Umbilical cord (tissue), 1 donor: ENCODE measurements at regions not wholly inside any gene's neighbourhood (a gene's known extent, or its start where the extent isn't known, plus 50 kb on each side); places are given as distances from the start of the nearest gene placed in this dataset.

ENCODE experiments used
- DNase-seq: peaks from one replicate; pipeline ENCODE4 v3.0.0-alpha.2; 2015; ENCODE audit warnings: low spot score

- DNase-seq, result no peak
Observed at GRCh38 chr1:22375601-22376000, 76.0 kb upstream of the ZBTB40 start.

- DNase-seq, result no peak
Observed at GRCh38 chr1:22376001-22376400, 75.7 kb upstream of the ZBTB40 start.

DNA sequence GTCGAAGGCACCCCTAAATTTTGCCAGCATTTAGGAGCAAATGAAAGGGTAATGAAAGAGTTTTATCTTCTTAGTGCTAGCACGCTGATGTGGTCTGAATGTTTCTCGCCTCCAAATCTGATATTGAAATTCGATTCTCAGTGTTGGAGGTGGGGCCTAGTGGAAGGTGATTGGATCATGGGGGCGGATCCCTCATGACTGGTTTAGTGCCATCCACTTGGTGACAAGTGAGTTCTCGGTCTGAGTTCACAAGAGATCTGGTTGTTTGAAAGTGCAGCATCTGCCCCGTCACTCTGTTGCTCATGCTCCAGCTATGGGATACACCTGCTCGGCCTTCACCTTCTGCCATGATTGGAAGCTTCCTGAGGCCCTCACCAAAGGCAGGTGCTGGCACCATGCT lies 75.1 kb upstream of the ZBTB40 start:
- DNase-seq, result no peak

DNA sequence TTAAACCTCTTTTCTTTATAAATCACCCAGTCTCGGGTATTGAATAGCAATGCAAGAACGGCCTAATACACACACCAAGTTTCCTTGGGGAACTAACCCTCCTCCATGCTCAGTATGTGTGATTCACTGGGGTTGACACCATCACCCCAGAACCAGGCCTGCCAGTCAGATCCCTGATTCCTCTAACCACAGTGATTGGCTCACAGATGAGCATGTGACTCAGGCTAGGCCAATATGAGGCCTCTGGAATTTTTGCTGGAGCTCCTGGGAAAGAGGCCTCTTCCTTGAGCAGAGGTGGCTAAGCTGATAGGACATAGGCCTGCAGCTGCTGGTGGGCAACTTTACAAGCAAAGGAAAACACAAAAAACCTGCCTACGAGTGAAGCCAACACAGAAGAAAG lies 74.7 kb upstream of the ZBTB40 start:
- no peak for DNase-seq

DNA sequence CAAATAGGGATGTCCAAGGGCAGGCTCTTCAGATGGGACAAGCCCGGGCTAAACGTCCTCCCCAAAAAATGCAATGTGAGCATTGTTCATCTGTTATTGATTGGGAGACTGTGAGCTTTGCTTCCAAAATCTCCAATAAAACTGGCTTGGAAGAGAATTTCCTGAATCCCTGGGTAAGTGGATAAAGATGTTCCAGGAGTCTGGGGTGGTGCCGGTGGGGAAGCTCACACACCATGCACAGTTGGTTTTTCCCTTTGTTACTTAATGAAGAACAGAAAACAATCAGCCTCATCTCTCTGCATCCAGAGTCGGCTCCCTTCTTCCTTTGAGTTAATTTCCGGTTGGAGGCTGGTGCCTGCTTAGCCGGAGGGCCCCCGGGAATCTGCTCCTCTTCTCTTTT lies 72.1 kb upstream of the ZBTB40 start:
- DNase-seq, result no peak

GRCh38 chr1:22380024-22380785 lies 71.4 kb upstream of the ZBTB40 start:
- no peak for DNase-seq

DNA sequence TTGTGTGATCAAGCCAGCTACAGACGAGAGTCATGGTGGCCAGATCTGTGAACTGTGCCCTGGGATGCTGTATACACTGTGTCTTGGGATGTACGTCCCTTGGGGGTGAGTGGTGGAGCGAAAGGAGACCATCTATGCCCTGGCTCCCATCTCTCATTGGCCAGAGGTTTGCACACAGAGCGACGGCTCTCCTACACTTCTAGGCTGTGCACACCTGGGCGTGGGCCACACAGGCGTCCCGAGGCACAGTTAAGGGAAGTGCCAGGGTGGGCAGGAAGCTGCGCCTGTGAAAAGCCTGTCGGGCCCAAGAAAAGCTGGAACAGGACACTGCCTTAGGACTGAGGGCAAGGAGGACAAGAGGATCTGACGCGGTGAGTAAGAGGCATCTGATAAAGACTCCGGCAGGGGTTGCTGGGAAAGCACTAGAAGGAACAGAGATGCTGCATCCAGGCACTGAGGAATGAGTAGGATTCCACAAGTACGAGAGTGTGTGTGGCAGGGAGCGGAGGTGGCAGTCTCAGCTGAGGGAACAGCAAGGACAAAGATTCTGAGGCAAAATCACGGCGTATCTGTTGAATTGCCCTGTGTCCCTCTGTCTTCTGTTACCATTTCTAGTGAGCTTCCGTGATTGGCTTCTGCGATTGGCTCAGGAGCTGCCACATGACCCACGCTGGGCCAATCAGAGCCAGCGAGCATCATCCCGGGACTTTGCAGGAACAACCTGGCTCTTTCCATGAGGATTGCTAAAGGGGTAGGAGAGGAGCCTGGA lies 67.9 kb upstream of the ZBTB40 start:
- no peak for DNase-seq

GRCh38 chr1:22385537-22385936 lies 66.1 kb upstream of the ZBTB40 start:
- no peak for DNase-seq

DNA sequence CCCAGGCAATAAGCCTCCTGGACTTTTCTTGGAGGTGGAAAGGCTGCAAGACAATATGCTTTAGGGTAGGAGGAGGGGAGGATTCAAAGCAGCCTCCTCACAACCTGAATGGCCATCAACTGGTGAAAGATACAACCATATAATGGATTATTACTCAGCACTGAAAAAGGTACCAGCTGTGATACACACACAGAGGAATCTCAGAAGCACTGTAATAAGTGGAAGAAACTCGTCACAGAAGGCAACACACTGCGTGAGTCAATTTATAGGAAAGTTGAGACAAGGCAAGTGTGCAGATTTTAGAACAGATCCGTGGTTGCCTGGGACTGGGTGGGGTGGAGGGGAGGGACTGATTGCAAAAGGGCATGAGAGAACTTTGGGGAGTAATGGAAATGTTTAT lies 64.9 kb upstream of the ZBTB40 start:
- DNase-seq, result no peak

- no peak for DNase-seq
Observed at GRCh38 chr1:22387919-22388580, 63.6 kb upstream of the ZBTB40 start.

- peak; percentile 35 for DNase-seq
Observed at GRCh38 chr1:22388671-22389450, 62.8 kb upstream of the ZBTB40 start.

DNA sequence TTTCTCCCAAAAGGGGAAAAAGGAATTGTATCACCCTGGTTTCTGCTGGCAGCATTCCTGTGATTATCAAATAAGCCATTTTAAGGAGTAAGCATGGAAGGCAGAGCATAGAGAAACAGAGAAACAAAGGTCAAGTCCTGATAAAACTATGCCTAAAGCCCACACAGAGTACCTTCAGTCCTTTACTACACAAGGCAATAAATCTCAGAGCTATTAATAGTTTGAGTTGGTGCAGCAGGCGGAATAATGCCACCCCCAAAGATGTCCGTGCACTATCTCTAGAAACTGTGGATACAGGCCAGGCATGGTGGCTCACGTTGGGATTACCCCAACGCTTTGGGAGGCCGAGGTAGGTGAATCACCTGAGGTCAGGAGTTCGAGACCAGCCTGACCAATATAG lies 58.1 kb upstream of the ZBTB40 start:
- DNase-seq, result no peak

DNA sequence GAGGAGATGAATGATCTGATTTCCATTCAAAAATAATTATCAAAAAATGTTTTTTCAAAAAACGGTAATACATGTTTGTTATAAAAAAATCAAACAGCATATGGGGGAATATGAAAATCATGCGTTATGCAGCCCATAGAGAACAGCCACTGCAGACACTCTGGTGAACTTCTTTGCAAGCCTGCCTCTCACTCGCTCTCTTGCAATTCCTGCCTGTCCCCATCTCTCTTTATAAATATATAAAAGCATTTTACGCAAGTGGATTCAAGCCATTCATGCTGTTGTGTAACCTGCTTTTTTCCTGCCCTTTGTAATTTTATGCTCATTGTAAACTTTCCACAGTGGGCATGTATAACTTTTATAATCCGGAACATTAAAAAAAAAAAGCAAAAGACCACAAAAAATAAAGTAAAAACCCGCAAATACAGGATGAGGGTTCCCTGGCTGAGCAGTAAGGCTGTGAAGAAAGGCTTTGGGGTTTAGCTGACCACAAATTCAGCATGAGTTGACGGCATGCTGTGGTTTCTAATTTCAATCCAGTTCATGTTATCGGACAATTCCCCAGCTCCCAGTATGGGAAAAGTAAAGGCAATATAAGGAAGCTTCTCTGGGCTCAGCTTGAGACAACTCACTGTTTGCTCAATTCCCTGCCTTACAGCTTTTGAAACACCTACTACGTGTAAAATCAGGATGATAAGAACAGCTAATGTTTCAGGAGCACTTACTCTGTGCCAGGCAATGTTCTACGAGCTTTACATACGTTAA lies 52.8 kb upstream of the ZBTB40 start:
- no peak for DNase-seq

GRCh38 chr1:22399421-22400091 lies 52.1 kb upstream of the ZBTB40 start:
- no peak for DNase-seq
